Panc1 (cell line): ENCODE measurements at regions not wholly inside any gene's neighbourhood (a gene's known extent, or its start where the extent isn't known, plus 50 kb on each side); places are given as distances from the start of the nearest gene placed in this dataset.

Experiments used
- ATAC-seq: fragments of 200-7000 bp; cut with Tn5 transposase; 2 replicates; pipeline ENCODE4 v1.9.1; 2020; ENCODE audit warnings: mild to moderate bottlenecking, moderate library complexity
- BruUV-seq: library from RNA; stranded (reverse); fragments of 400-500 nt; replicated peaks from 2 replicates; lab custom pipeline; 2021; lab: Mats Ljungman, UMichigan
- CTCF ChIA-PET: fragments of 300-600 bp; sonication (Branson Sonifier 250); formaldehyde crosslinking; loops from one replicate; lab custom pipeline; 2022; ENCODE audit warnings: antibody characterized with exemption; lab: Charles Lee
- POLR2A ChIA-PET: fragments of 300-600 bp; sonication (Branson Sonifier 250); formaldehyde crosslinking; loops from one replicate; lab custom pipeline; 2022; ENCODE audit warnings: antibody characterized with exemption; lab: Charles Lee
- DNase-seq: peaks from one replicate; pipeline ENCODE4 v3.0.0-alpha.2; 2010; ENCODE audit warnings: low read depth, low spot score
- H3K27ac ChIP-seq: 2 replicates; pipeline ENCODE4 v1.5.1; 2011; ENCODE audit warnings: mild to moderate bottlenecking, low read length, inconsistent platforms
- H3K27me3 ChIP-seq: fragments of 200-500 bp; sonication (Bioruptor generic); 2 replicates; pipeline ENCODE4 v1.6.0; 2014; ENCODE audit warnings: low read length, inconsistent platforms; ENCODE audit not compliant: control insufficient read depth, insufficient read depth
- H3K36me3 ChIP-seq: fragments of 200-500 bp; sonication (Bioruptor generic); 2 replicates; pipeline ENCODE4 v1.5.1; 2014; ENCODE audit warnings: inconsistent platforms, mild to moderate bottlenecking, low read length, moderate library complexity; ENCODE audit not compliant: control insufficient read depth, insufficient read depth
- H3K4me1 ChIP-seq: 2 replicates; pipeline ENCODE4 v1.5.1; 2011; ENCODE audit warnings: inconsistent platforms, mild to moderate bottlenecking, low read length, moderate library complexity; ENCODE audit not compliant: control insufficient read depth, insufficient read depth
- H3K4me3 ChIP-seq, 2 experiments: 2 replicates each; pipeline ENCODE4 v1.5.1; 2011 to 2012; ENCODE audit warnings: low read depth in 2 of 2, low read length in 2 of 2, mild to moderate bottlenecking in 2 of 2, inconsistent platforms in 1 of 2, moderate library complexity in 1 of 2
- H3K9me3 ChIP-seq: fragments of 200-500 bp; sonication (Bioruptor generic); 2 replicates; pipeline ENCODE4 v1.5.1; 2014; ENCODE audit warnings: low read depth, mild to moderate bottlenecking, inconsistent platforms, low read length, moderate library complexity; ENCODE audit not compliant: control insufficient read depth, insufficient read depth
- POLR2AphosphoS5 ChIP-seq: IDR thresholded peaks from 2 replicates; pipeline ENCODE4 v1.6.1; 2012; ENCODE audit warnings: mild to moderate bottlenecking, low read depth, low read length, moderate library complexity
- SIN3A ChIP-seq: IDR thresholded peaks from 2 replicates; pipeline ENCODE4 v1.6.1; 2012; ENCODE audit warnings: low read depth, mild to moderate bottlenecking, low read length, moderate library complexity, borderline replicate concordance; ENCODE audit not compliant: insufficient read depth
- TCF7L2 ChIP-seq: IDR thresholded peaks from 2 replicates; pipeline ENCODE4 v1.6.1; 2011; ENCODE audit warnings: mild to moderate bottlenecking, low read depth, low read length, inconsistent platforms
- in situ Hi-C: cut with HindIII; loops from 2 replicates; pipeline ENCODE4 v1.10.0; 2016; ENCODE audit warnings: low sequenced_read_pairs, low pct_unique_long_range_greater_than_20kb
- intact Hi-C: fragments of 100-400 bp; cut with micrococcal nuclease; formaldehyde crosslinking; loops from one replicate; pipeline ENCODE4 v1.10.0; 2022; ENCODE audit not compliant: unreplicated experiment
- TF ChIP-seq, protein P1 (sequence below), 2 experiments: IDR thresholded peaks; 2 replicates each; pipeline ENCODE4 v1.6.1; 2011 to 2012; ENCODE audit warnings: low read depth in 2 of 2, control low read depth in 1 of 2, low read length in 1 of 2, mild to moderate bottlenecking in 1 of 2, moderate library complexity in 1 of 2; ENCODE audit not compliant: insufficient read depth in 1 of 2
- TF ChIP-seq, protein P2 (sequence below): fragments of 450-650 bp; IDR thresholded peaks from 2 replicates; pipeline ENCODE4 v1.5.1; 2017; ENCODE audit warnings: mild to moderate bottlenecking

DNA sequence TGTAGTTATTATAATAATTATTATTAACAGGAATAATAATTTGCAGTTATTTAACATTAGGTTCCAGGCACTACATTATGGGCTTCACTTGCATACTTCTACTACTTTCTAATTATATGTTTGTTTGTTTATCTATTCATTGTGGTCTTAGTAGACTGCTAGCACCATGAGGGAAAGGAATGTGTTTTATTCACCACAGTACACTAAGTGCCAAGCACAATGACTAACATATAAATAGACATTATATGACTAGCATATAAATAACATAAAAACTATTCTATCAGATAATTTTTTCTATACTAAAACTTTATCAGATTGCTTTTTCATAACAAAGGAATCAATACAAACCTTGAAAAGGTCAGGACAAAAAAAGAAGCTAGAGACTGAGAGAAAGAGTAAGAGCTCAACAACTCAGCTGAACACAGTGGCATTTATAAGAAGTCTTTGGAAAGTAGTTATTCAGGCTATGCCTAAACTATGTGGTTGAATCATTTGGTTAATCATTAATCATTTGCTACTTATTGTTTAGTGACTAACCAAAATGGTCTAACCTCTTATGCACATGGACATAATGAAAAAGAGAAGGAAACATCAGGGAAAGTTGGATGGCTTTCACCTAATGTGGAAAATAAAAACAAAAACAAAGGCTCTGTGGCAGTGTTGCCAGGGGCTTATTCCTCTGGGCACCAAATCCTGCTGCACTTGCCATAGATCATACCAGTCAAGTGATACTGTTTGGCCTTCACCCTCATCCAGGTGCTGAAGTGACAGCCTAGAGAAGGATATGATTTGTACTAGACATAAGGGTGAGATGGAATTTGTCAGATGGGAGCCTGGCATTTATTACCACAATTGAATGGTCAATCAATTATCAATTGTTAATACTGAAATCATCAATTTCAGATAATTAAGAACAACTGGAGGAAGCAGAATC lies 174.9 kb downstream of the ETAA1 start:
- no peak for ATAC-seq
- CTCF ChIA-PET, result no interaction called here
- TF ChIP-seq SIN3A (no peak), TCF7L2 (no peak), POLR2AphosphoS5 (no peak)
- TF ChIP-seq, protein P1, sequence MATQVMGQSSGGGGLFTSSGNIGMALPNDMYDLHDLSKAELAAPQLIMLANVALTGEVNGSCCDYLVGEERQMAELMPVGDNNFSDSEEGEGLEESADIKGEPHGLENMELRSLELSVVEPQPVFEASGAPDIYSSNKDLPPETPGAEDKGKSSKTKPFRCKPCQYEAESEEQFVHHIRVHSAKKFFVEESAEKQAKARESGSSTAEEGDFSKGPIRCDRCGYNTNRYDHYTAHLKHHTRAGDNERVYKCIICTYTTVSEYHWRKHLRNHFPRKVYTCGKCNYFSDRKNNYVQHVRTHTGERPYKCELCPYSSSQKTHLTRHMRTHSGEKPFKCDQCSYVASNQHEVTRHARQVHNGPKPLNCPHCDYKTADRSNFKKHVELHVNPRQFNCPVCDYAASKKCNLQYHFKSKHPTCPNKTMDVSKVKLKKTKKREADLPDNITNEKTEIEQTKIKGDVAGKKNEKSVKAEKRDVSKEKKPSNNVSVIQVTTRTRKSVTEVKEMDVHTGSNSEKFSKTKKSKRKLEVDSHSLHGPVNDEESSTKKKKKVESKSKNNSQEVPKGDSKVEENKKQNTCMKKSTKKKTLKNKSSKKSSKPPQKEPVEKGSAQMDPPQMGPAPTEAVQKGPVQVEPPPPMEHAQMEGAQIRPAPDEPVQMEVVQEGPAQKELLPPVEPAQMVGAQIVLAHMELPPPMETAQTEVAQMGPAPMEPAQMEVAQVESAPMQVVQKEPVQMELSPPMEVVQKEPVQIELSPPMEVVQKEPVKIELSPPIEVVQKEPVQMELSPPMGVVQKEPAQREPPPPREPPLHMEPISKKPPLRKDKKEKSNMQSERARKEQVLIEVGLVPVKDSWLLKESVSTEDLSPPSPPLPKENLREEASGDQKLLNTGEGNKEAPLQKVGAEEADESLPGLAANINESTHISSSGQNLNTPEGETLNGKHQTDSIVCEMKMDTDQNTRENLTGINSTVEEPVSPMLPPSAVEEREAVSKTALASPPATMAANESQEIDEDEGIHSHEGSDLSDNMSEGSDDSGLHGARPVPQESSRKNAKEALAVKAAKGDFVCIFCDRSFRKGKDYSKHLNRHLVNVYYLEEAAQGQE (IDR thresholded peaks at IDR 0.05; ENCODE audit: insufficient read depth in 1 of 2, low read depth in 2 of 2, low read length in 1 of 2), result no peak
- TF ChIP-seq, protein P2, sequence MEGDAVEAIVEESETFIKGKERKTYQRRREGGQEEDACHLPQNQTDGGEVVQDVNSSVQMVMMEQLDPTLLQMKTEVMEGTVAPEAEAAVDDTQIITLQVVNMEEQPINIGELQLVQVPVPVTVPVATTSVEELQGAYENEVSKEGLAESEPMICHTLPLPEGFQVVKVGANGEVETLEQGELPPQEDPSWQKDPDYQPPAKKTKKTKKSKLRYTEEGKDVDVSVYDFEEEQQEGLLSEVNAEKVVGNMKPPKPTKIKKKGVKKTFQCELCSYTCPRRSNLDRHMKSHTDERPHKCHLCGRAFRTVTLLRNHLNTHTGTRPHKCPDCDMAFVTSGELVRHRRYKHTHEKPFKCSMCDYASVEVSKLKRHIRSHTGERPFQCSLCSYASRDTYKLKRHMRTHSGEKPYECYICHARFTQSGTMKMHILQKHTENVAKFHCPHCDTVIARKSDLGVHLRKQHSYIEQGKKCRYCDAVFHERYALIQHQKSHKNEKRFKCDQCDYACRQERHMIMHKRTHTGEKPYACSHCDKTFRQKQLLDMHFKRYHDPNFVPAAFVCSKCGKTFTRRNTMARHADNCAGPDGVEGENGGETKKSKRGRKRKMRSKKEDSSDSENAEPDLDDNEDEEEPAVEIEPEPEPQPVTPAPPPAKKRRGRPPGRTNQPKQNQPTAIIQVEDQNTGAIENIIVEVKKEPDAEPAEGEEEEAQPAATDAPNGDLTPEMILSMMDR, result no peak
- no peaks in the 10 kb centered on the region for H3K9me3 ChIP-seq
- POLR2A ChIA-PET, result no interaction called here
- H3K4me1 ChIP-seq, result no peaks in the 10 kb centered on the region
- no peak for DNase-seq
- no peak overlapping the region for H3K27ac ChIP-seq
- no peaks in the 10 kb centered on the region for H3K36me3 ChIP-seq
- BruUV-seq, result no TSS peak
- intact Hi-C loops (no loop called here), in situ Hi-C loops (no loop called here)
- H3K27me3 ChIP-seq, result no peaks in the 10 kb centered on the region
- no peak overlapping the region for H3K4me3 ChIP-seq

DNA sequence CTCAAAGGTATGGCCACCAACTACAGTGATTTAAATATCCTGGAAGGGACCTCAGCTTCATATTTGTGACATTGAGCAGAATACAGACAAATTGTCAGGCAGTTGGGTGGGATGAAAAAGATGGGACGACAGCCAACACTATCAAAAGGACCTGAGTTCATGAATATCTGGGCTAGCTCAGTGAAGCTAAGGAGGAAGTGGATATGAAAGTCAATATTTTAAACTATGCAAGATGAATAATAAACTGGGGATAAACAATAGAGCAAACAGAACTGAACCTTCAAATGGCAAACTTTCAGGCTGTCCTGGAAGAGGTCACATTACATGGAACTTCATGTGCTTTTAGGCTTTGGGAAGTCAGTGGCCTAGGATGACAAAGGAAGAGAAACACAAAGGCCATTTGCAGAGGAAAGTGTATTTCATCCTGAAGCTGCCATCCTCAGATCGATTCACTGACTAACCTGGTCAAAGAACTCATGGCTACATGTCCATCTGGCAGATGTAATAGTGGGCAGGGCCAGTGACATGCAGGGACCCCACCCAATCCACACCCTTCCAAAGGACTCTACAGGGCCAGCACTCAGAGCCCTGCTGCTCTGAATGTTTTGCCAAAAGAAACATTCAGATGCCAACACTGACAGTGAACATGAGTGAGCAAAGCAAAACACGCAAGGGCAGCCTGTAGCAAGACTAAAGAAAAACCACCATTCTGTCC lies 175.7 kb downstream of the ETAA1 start:
- DNase-seq (no peak), ATAC-seq (no peak)
- Histone ChIP-seq H3K27ac (no peak overlapping the region), H3K36me3 (no peaks in the 10 kb centered on the region), H3K4me1 (no peaks in the 10 kb centered on the region), H3K4me3 (no peak overlapping the region), H3K9me3 (no peaks in the 10 kb centered on the region), H3K27me3 (no peaks in the 10 kb centered on the region)
- ChIA-PET POLR2A (no interaction called here), CTCF (no interaction called here)
- in situ Hi-C loops (no loop called here), intact Hi-C loops (no loop called here)
- TF ChIP-seq TCF7L2 (no peak), SIN3A (no peak), POLR2AphosphoS5 (no peak)
- TF ChIP-seq, protein P1 (IDR thresholded peaks at IDR 0.05; ENCODE audit: insufficient read depth in 1 of 2, low read depth in 2 of 2, low read length in 1 of 2), result no peak
- TF ChIP-seq, protein P2, result no peak
- no TSS peak for BruUV-seq
